ENCODE measurements at regions not wholly inside any gene's neighbourhood (a gene's known extent, or its start where the extent isn't known, plus 50 kb on each side); places are given as distances from the start of the nearest gene placed in this dataset.
"Not testable (repeated sequence)": the region's sequence is repeated elsewhere in the genome, so short reads cannot be mapped to it uniquely, and the experiment has no call there.

DNA sequence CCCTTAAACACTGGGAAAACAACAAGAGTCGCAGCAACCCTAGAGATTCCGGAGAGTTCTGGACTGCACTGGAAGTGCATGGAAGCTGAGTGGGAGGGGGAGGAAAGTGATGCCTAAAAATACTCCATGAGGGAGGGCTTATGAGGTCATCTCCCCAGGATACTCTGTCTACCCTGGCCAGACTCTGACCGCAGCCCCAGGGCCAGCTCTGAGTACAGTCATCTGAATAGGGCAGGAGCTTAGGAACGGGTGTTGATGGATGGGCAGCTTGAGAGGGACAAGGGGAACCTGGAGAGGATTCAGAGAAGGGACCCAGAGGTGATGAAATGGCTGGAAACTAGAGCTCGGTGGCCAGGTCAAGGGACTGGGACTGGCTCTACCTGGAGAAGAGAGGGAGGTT, 79.3 kb upstream of the IGFBP5 start:
- no peak for DNase-seq

DNA sequence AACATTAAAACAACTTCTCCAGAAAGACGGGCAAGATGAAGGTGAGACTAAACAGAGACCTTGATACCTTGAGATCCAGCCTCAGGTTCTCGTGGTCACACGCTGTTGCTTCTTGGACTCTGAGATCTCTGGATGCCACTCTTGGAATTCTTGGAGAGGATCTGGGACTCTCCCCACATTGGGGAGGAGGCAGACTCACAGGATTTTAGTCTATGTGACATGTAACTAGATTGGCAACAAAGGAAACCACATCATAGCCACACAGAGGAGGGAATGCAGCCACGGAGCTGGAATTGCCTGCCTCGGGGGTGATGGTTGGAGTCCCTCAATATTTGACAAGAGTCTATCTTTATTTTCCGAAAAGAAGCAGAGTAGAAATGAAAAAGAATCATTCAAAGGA, 78.8 kb upstream of the IGFBP5 start:
- no peak for DNase-seq

DNA sequence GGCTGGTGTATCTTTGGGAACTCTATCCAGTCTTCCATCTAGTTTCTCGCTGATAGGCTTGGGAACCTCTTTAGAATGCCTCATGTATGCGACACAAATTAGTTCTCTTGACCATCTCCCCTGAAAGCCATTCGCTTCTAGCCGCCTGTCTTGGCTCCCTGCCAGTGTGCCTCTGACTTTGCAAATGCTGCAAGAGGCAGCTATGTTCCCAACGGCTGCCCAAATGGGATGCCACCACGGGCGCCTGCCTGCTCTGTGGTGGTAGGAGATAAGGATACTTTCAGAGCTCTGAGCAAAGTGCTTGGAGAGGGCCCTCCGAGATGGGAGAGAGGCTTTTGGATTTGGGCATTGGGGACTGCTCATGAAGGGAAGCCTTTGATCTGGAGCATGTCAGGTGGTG, 77.7 kb upstream of the IGFBP5 start:
- no peak for DNase-seq

DNA sequence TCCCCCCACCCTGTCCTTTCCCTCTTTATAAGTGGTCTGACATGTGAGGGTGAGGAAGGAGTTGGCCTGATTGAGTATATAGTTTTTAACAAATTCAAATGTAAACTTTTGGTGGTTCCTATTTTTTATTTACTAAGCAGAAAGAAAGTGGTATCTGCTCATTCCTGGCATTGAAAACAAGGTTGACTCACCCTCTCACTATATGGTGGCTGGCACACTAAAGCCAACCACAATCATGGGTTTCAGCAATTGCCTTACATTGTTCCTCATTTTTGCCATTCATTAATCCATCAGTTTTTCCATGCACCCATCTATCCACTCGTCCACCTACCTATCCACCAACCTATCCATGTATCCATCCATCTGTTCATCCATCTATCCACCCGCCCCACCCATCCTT, 75.4 kb upstream of the IGFBP5 start:
- peak; percentile 82 for DNase-seq

DNA sequence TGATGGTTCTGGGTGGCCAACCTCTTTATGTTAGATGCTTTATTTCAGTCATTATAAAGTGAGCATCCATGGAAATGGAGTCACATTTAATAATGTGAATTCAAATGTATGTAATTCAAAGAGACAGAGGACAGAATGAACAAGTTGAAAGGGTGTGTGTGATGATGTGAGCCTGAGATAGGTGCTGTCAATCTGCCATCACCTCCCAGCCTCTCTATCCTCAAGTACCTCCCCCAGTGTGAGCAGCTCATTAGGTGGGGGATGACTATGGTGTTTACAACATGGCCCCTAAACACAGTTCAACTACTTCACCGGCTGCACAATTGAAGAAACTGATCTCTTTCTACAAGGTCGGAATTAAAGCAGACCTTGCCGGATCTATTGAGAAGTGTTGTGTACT, 74.7 kb upstream of the IGFBP5 start:
- DNase-seq = no peak

DNA sequence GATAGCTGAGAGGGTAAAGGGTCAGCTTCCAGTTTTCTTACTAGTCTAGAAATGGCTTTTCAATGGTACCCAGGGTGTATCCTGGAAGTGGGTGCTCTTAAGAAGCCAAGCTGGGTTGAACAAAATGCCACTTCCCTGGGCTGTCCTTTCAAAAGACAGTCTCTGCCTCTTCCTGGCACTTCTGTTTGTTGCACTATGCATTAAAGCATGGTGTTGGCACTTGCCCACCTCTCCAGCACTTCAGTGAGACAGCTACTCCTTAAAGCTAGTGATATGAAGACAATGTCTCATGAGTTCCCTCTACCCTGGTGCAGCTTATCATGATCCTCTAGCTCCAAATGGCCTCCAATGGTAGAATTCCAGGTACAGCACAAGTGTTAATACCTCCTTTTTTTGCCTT, 74.3 kb upstream of the IGFBP5 start:
- no peak for DNase-seq

DNA sequence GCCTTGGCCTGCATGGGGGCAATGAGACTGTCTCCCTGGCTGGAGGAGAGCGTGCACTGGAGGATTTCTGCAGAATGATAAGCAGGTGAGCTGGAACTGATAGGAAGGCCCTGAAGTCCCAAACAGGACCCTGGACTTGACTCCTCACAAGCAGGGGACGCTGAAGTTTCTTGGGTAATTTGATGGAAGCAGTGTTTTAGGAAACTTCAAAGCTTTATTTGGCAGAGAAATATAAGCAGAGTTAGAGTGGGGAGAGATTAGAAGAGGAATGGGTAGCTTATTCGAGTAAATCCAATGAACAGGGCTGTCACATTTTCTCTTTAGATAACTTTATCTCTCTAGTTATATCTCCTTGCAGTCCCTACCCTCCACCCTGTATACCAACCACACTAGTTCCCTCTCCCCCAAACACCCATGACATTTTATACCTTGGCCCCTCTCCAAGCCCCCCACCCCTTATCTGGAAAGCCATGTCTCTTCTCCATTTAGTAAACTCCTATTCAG, 73.6 kb upstream of the IGFBP5 start:
- no peak for DNase-seq

DNA sequence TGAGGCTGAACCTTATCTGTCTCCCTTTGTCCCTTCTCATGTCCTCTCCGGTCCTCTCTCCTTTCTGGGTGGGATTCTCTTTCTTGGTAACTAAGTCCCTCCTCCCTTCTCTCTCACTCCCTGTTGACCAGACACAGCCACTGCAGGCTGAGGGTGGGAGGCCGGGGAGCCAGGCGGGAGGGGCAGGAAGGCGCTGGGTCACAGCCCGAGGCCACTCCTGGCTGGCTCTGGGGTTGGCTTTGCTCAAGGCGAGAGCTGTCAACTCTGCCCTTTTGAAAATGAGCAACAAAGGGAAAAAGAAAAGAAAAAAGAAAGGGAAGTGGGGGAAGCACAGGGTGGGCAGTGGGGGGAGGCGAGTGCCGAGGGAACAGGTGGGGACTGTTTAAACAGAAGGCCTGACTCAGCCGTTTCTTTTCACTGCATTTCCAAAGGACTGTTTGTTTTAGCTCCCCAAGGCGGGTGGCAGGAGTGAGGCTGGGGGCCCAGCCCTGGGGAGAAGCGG, 70.5 kb upstream of the IGFBP5 start:
- no peak for DNase-seq

DNA sequence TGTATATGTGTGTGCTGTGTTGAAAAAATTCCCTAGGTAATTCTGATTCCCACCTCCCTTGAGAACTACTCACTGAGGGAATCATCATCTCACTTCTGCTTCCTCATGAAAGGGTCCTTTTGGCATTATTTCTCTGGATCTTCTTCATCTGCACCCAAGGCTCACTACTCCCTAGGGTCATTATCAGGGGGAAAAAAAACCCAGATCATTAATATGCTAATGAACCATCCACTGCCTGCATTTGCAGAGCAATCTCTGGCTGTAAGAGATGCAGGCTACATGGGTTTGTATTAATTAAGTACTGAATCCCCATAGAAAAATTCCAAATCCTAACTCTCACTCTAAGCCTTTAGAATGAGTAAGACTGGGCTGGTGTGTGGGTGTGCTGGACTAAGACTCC, 68.0 kb upstream of the IGFBP5 start:
- no peak for DNase-seq

DNA sequence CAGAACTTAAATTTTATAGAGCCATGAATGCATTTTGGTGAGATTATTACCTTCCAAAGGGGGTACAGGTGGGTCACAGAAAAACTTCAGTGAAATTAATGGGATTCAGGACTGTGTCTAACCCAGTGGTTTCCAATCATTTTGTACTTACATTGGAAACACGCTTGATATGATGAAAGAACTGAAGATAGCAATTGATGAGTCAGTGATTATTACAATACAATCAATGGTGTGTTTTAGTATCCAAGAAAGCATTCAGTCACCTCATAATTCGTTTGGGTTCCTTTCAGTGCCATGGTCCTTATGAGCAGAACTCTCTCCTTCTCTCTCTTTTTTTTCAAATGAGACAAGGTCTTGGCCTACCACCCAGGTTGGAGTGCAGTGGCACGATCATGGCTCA, 66.5 kb upstream of the IGFBP5 start:
- DNase-seq = no peak

DNA sequence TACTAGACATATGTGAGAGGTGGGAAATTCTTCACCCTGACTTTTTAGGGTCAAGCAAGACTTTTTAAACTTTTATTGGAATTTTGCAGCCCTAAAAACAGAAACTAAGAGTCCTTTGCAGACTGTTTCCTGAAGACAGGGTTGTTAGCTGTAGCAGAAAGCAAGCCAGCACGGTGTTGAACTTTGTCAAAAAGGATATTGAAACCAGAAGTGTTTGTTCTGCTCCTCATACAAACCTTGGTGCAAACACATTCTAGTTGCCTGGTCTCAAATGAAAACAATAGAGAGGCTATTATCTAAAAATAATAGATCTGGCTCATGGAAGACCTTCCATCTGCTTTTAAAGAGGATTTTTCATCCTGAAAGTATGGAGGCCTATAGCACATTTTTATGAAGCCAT, 65.8 kb upstream of the IGFBP5 start:
- peak; percentile 32 for DNase-seq

DNA sequence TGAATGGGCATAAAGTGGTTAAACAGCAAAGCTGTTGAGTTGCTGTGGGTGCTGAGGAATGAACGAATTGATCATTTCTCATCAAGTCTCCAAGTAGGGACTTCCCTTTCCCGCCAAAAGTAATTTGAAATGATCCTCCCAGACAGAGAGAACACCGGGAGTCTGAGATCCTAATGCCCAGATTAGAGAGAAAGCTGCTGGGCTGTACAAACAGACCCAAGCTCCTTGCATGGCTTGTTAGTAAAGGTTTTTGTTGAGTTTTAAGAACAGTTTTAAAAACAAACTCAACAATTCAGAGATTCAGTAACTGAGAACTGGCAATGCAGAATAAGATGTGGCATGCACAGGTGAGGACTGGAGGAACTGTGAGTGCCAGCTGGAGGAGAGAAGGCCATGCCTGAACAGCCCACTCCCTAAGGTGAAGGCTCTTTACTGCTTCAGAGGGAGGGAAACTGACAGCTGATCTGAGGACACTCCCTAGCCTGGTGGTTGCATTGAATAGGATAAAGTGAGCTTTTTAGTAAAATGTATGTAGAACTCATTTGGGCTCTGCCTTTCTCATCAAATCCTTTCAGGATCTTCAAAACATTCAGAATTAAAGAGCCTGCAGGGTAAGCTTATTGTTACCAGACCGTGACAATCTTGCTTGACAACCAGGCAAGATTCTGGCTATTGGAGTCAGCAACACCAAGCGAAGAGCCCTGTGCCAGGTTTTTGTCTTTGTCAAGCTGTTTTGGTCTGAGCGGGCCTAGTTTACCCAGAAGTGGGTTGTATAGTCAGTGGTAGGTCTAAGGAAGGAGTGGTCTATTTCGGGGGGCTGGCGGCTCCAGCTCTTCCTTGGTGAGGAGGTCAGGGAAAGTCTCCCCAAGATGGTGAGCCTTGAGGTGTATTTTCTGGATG, 63.2 kb upstream of the IGFBP5 start:
- DNase-seq = no peak

DNA sequence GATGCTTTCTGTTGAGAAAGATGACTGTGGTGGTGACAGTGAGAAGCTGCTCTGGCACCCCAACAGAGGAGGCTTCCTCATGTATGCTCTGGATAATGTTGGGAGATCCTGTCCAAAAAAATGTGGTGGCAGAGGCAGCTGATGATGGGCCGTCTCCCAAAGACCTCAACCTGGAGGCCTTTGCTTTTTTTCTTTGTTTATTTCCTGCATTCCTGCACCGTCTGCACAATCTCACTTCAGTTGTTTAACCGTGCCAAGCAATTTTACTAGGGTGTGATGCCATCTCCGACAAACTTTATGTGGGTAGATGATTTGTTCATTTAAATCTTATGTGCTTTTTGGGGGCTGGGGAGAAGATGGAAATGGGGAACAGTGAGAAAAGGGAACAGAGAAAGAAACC, 62.2 kb upstream of the IGFBP5 start:
- DNase-seq = peak; percentile 78

DNA sequence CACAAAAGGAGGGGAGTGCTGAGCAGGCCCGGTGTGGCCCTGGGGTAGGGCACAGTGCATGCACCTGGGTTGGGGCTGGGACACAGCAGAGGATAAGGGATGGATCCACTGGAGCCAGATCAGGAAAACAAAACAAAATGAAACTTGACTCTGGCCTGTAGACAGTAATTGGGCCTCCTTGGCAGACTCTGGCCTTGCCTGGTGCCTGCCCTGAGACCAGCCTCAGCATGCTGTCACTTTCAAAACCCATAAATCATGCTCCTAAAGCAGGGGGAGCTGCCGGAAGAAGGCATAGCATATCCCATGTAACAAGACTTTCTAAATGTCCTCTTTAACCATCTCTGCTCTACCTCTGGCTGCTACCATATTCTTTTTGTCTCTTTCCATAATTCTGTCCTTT, 61.1 kb upstream of the IGFBP5 start:
- DNase-seq = no peak

DNA sequence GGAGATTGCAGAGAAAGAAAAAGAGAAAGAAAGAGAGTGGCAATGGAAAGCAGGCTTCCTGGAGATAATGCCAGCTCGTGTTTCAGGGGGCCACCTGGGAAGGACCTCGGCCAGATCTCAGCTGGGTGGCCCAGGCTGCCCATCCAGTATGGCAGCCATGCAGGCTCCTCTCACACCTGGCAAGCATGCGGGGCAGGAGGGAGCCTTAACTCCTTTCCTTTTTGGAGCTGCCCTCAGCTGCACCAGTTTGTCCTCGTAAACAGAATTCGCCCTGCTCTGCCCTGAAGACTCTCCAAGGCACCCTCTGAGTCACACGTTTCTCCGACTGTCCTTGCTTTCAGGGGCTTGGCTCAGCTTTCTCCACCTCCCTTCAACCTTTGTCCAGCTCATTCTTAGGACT, 59.5 kb upstream of the IGFBP5 start:
- DNase-seq = no peak

DNA sequence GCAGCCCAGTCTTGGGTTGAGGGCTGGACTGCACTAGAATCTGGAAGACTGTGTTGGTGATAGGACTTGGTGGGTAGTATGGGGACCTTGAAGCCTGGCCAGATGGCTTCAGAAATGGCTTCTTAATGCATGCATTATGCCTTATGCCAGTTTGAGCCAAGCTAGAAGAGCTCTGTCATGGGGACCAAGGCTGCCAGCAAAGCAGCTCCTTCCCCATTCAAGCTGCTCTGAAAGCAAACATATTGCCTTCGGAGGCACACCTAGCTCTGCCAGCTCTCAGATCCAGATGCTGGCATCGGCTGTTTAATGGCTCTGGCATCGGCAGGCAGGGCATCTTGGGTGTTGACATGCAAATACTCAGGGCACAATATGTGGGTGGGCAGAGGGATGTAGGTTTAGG, 59.0 kb upstream of the IGFBP5 start:
- DNase-seq = no peak

DNA sequence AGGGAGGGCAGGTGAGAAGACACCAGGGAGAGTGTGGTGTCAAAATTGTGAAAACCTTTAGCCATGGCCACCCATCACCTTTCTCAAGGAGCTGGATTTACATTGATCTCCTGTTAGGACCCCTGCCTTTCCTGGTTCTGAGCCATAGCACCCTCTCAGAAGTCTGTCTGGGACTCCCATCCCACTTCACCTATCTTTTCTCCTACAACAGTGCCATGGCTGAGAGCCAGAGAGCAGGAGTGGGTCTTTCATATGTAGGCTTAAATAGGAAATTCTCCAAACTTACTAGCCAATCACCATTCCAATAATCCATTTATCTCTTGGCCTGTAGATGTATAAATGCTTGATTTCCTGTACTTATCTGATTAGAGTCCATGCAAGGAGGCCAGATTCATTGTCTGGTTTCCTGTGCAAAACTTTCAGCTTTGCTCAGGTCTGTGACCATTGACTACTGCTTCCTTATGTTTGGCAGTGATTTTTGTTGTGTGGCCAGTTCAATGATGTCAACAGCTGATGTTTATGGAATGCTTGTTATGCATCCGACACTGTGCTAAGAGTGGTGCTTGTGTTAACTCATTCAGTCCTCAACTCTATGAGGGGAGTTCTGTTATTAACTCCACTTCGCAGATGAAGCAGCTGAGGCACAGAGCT, 57.6 kb upstream of the IGFBP5 start:
- DNase-seq = no peak

DNA sequence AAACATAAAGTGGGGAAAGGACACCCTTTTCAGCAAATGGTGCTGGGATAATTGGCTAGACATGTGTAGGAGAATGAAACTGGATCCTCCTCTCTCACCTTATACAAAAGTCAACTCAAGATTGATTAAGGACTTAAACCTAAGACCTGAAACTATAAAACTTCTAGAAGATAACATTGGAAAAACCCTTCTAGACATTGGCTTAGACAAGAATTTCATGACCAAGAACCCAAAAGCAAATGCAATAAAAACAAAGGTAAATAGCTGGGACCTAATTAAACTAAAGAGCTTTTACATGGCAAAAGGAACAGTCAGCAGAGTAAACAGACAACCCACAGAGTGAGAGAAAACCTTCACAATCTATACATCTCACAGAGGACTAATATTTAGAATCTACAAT, 55.4 kb upstream of the IGFBP5 start:
- DNase-seq = not testable (repeated sequence)

DNA sequence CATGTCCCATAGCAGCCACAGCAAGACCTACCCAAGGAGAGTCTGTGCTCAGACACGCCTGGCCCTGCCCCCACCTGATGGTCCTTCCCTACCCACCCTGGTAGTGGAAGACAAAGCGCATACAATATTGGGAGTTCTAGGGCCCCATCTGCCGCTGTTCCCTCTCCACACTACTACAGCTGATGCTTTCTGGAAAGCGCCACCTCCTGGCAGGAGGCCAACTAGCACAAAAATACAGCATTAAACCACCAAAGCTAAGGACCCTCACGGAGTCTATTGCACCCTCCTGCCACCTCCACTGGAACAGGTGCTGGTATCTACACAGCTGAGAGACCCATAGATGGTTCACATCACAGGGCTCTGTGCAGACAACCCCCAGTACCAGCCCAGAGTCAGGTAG, 50.9 kb upstream of the IGFBP5 start:
- not testable (repeated sequence) for DNase-seq

DNA sequence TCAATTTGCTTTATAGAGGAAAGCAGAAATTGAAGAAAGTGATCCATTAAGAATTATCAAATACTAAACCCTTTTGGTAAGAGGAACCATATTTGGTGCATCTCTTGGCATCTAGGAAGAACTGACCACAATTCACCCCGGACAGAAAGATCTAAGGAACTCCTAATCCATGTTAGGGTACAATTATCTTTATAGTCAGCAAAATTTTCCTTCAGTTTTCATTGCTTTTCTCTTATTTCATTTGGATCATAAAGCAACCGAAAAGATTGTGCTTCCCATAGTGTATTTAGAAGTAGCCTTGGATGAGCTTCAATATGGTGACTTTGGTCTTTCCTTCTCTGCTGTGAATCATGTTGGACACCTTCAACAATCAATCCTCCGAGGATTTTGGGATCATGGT, 50.1 kb upstream of the IGFBP5 start:
- no peak for DNase-seq
